Thoracic aorta (tissue), 2 donors: ENCODE measurements at regions not wholly inside any gene's neighbourhood (a gene's known extent, or its start where the extent isn't known, plus 50 kb on each side); places are given as distances from the start of the nearest gene placed in this dataset.

Experiments
- ATAC-seq: fragments of 150-250 bp; one replicate; pipeline ENCODE4 v1.8.0; 2017; ENCODE audit warnings: low read depth; ENCODE audit not compliant: insufficient number of reproducible peaks, low FRiP score
- DNase-seq: peaks from one replicate; pipeline ENCODE4 v3.0.0-alpha.2; 2020; ENCODE audit warnings: low spot score
- H3K27ac ChIP-seq, 2 donors: fragments of 200-600 bp; sonication (generic); 1 replicate in 1 of 2; 2 replicates in 1 of 2; pipeline ENCODE4 v1.5.1; 2016; ENCODE audit warnings: mild to moderate bottlenecking in 2 of 2, moderate library complexity in 2 of 2
- H3K27me3 ChIP-seq: fragments of 200-600 bp; sonication (generic); replicated peaks from 2 replicates; pipeline ENCODE4 v1.6.0; 2016; ENCODE audit warnings: mild to moderate bottlenecking; ENCODE audit not compliant: insufficient read depth
- H3K36me3 ChIP-seq: fragments of 200-600 bp; sonication (generic); one replicate; pipeline ENCODE4 v1.5.1; 2016
- H3K4me1 ChIP-seq, 2 donors: fragments of 200-600 bp; sonication (generic); 1 replicate in 1 of 2; 2 replicates in 1 of 2; pipeline versions ENCODE4 v1.5.1 to v1.6.0; 2016; ENCODE audit warnings: low read depth in 2 of 2, mild to moderate bottlenecking in 1 of 2; ENCODE audit not compliant: control insufficient read depth in 1 of 2
- H3K4me3 ChIP-seq: fragments of 200-600 bp; sonication (generic); 2 replicates; pipeline ENCODE4 v1.5.1; 2016; ENCODE audit warnings: mild to moderate bottlenecking
- H3K9me3 ChIP-seq: fragments of 200-600 bp; sonication (generic); 2 replicates; pipeline ENCODE4 v1.5.1; 2016
- CTCF ChIP-seq: fragments of 200-600 bp; sonication (generic); IDR thresholded peaks from one replicate; pipeline ENCODE4 v1.5.1; 2019; ENCODE audit warnings: antibody characterized with exemption

DNA sequence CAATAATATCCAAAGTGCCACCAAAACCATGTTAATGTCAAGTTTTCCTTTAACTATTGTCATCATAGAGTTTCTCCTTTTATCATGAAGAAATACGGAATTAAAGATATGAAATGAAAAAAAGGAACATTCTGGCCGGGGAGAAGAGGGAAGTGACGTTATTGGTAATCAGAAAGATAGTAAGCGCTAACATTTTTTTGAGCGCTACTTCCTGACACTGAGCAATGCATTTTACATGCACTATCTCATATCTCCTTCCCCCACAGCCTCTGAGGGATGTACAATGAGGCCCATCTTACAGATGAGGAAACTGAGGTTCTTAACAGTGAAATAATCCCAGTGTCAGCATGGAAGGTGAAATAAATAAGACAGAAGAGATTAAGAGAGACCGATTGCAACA lies 410.9 kb downstream of the SOX9 start:
- no peak overlapping the region for H3K4me3 ChIP-seq
- no peak for TF ChIP-seq CTCF
- no peaks in the 10 kb centered on the region for H3K9me3 ChIP-seq
- ATAC-seq (no peak), DNase-seq (no peak)
- H3K27me3 ChIP-seq = no peaks in the 10 kb centered on the region
- H3K27ac ChIP-seq = no peak overlapping the region
- H3K36me3 ChIP-seq = no peaks in the 10 kb centered on the region
- no peaks in the 10 kb centered on the region for H3K4me1 ChIP-seq

- H3K27me3 ChIP-seq = no peaks in the 10 kb centered on the region
- H3K27ac ChIP-seq = no peak overlapping the region
- no peaks in the 10 kb centered on the region for H3K4me1 ChIP-seq
- no peaks in the 10 kb centered on the region for H3K36me3 ChIP-seq
- H3K4me3 ChIP-seq = no peak overlapping the region
- TF ChIP-seq CTCF = no peak
- DNase-seq (no peak), ATAC-seq (no peak)
- H3K9me3 ChIP-seq = no peaks in the 10 kb centered on the region
Observed at GRCh38 chr17:72534265-72534664, 413.4 kb downstream of the SOX9 start.

DNA sequence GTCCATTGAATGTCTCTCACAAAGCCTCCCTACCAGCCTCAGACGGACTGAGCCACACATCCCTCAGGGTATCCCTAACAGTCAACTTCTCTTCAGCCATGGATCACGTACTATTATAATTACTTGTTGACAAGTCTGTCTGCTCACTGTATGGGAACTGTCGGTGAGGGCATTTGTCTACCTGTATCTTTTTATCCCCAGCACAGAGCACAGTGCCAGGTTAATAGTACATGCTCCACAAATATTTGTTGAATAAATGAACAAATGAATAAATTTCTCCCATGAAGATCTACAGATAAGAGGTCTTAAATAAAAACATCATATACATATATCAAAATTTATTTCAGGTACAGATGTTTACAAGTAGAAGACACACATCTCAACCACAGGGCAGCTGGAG lies 414.0 kb downstream of the SOX9 start:
- H3K36me3 ChIP-seq = no peaks in the 10 kb centered on the region
- DNase-seq (no peak), ATAC-seq (no peak)
- no peaks in the 10 kb centered on the region for H3K27me3 ChIP-seq
- no peak overlapping the region for H3K4me3 ChIP-seq
- H3K4me1 ChIP-seq = peaks cover 0 to 2% of the 10 kb centered on the region in 2 donors
- TF ChIP-seq CTCF = no peak
- no peak overlapping the region for H3K27ac ChIP-seq
- no peaks in the 10 kb centered on the region for H3K9me3 ChIP-seq

GRCh38 chr17:72535346-72535745 lies 414.5 kb downstream of the SOX9 start:
- Histone ChIP-seq H3K4me1 (peaks cover 0 to 5% of the 10 kb centered on the region in 2 donors), H3K27me3 (no peaks in the 10 kb centered on the region), H3K27ac (no peak overlapping the region), H3K4me3 (no peak overlapping the region), H3K9me3 (no peaks in the 10 kb centered on the region), H3K36me3 (no peaks in the 10 kb centered on the region)
- no peak for TF ChIP-seq CTCF
- DNase-seq (no peak), ATAC-seq (no peak)

- Histone ChIP-seq H3K4me1 (peaks cover 0 to 5% of the 10 kb centered on the region in 2 donors), H3K27ac (no peak overlapping the region), H3K4me3 (no peak overlapping the region), H3K27me3 (no peaks in the 10 kb centered on the region), H3K36me3 (no peaks in the 10 kb centered on the region), H3K9me3 (no peaks in the 10 kb centered on the region)
- ATAC-seq = no peak
- no peak for DNase-seq
- no peak for TF ChIP-seq CTCF
Observed at GRCh38 chr17:72535779-72536178, 415.0 kb downstream of the SOX9 start.
